BJ (cell line): ENCODE measurements at regions not wholly inside any gene's neighbourhood (a gene's known extent, or its start where the extent isn't known, plus 50 kb on each side); places are given as distances from the start of the nearest gene placed in this dataset.

ENCODE experiments used
- CTCF ChIA-PET: fragments of 350-600 bp; formaldehyde crosslinking; extraction: SDS; loops from one replicate; lab custom pipeline; 2021; ENCODE audit warnings: antibody characterized with exemption, inconsistent platforms; lab: Yijun Ruan, JAX
- POLR2A ChIA-PET: fragments of 300-600 bp; sonication (Branson Sonifier 250); formaldehyde crosslinking; extraction: SDS; loops from one replicate; lab custom pipeline; 2021; ENCODE audit warnings: antibody characterized with exemption; lab: Charles Lee
- DNase-seq: peaks from one replicate; pipeline ENCODE4 v3.0.0-alpha.2; 2011; ENCODE audit warnings: low read depth
- H3K27me3 ChIP-seq: 2 replicates; pipeline ENCODE4 v1.6.0; 2011; ENCODE audit warnings: low read length; ENCODE audit not compliant: control insufficient read depth, insufficient read depth
- H3K36me3 ChIP-seq: 2 replicates; pipeline ENCODE4 v1.5.1; 2011; ENCODE audit warnings: low read length; ENCODE audit not compliant: control insufficient read depth, insufficient read depth
- H3K4me3 ChIP-seq: 2 replicates; pipeline ENCODE4 v1.5.1; 2011; ENCODE audit warnings: low read depth, mild to moderate bottlenecking, control low read depth, low read length
- TF ChIP-seq, protein P1 (sequence below): IDR thresholded peaks from 2 replicates; pipeline ENCODE4 v1.5.1; 2011; ENCODE audit warnings: low read depth, mild to moderate bottlenecking, control low read depth, inconsistent platforms, low read length, moderate library complexity; ENCODE audit not compliant: insufficient read depth

GRCh38 chr21:43279578-43279894 lies 110.7 kb downstream of the CRYAA start:
- no peak overlapping the region for H3K4me3 ChIP-seq
- H3K36me3 ChIP-seq, result no peaks in the 10 kb centered on the region
- DNase-seq, result no peak
- H3K27me3 ChIP-seq, result peaks cover 9% of the 10 kb centered on the region
- POLR2A ChIA-PET, result no interaction called here
- CTCF ChIA-PET, result no interaction called here
- TF ChIP-seq, protein P1, sequence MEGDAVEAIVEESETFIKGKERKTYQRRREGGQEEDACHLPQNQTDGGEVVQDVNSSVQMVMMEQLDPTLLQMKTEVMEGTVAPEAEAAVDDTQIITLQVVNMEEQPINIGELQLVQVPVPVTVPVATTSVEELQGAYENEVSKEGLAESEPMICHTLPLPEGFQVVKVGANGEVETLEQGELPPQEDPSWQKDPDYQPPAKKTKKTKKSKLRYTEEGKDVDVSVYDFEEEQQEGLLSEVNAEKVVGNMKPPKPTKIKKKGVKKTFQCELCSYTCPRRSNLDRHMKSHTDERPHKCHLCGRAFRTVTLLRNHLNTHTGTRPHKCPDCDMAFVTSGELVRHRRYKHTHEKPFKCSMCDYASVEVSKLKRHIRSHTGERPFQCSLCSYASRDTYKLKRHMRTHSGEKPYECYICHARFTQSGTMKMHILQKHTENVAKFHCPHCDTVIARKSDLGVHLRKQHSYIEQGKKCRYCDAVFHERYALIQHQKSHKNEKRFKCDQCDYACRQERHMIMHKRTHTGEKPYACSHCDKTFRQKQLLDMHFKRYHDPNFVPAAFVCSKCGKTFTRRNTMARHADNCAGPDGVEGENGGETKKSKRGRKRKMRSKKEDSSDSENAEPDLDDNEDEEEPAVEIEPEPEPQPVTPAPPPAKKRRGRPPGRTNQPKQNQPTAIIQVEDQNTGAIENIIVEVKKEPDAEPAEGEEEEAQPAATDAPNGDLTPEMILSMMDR, result no peak

- DNase-seq, result no peak
- TF ChIP-seq, protein P1, result no peak
- Histone ChIP-seq H3K27me3 (peaks cover 9% of the 10 kb centered on the region), H3K4me3 (no peak overlapping the region), H3K36me3 (no peaks in the 10 kb centered on the region)
- POLR2A ChIA-PET, result no interaction called here
- CTCF ChIA-PET, result no interaction called here
Measured at GRCh38 chr21:43278766-43279577, 110.2 kb downstream of the CRYAA start.

DNA sequence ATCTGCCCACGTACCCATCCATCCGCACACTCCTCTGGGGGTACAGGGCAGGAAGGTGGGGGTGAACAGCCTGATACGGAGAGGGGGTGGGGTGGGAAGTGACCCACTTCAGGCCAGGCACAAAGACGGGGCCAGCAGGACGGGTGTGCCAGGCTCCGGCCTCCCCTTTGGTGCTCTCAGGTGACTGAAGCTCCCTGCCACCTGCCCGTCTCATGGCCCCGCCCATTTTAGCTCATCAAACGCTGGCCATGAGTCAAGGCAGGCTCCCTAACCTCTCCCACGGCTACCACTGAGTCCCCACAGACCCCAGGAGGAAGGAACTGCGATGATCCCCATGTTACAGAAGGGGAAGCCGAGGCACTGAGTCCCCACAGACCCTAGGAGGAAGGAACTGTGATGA lies 109.6 kb downstream of the CRYAA start:
- DNase-seq, result no peak

DNA sequence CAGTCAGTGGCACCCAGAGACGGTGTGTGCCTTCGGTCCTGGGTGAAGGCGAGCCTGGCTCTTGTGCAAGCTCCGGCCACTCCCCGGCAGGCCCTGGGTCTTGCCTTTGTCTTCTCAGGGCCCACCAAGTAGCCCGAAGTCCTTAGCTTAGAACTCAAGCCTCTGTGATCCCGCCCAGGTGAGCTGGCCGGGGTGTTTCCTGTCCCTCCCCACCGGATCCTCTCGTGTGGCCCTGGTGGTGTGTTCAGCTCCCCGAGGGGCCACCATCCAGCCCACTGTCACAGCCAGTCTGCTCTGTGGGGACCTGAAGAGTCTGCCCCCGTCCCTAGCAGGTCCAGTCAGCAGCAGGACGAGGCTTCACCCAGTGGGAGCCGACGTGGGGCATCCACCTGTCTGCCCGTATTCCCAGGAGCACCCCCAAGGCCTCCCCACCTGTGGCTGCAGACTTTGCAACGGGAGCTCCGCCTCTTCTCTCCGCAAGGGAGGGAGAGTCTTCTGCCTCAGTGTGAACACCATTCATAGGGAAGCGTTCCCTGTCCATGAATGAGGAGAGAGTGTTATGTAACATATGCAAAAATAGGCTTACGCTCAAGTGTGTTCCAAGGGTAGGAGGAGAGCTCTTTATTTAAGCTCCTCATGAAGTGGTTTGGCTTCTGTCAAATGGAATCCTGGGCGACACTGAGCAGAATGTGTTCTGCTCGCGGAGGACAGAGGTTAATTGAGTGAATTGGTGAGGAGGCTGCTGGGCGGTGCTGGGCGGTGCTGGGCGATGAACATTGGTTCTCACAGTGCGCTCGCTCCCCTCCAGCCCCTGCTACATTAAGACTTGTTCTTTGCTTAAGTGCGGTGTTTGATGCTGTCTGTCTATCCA lies 108.9 kb downstream of the CRYAA start:
- ChIA-PET POLR2A (no interaction called here), CTCF (interaction anchor here (0.6 kb wide), 1 partner anchor 90 kb away, joined by 3 read pairs; no protein-coding TSS in a partner anchor)
- TF ChIP-seq, protein P1, result no peak
- Histone ChIP-seq H3K4me3 (no peak overlapping the region), H3K36me3 (no peaks in the 10 kb centered on the region), H3K27me3 (peaks cover 9% of the 10 kb centered on the region)
- no peak for DNase-seq

More for the DNA sequence above, 109.6 kb downstream of the CRYAA start:
- H3K36me3 ChIP-seq, result no peaks in the 10 kb centered on the region
- H3K4me3 ChIP-seq, result no peak overlapping the region
- POLR2A ChIA-PET, result no interaction called here
- CTCF ChIA-PET, result no interaction called here
- H3K27me3 ChIP-seq, result peaks cover 9% of the 10 kb centered on the region
- TF ChIP-seq, protein P1, result no peak

DNA sequence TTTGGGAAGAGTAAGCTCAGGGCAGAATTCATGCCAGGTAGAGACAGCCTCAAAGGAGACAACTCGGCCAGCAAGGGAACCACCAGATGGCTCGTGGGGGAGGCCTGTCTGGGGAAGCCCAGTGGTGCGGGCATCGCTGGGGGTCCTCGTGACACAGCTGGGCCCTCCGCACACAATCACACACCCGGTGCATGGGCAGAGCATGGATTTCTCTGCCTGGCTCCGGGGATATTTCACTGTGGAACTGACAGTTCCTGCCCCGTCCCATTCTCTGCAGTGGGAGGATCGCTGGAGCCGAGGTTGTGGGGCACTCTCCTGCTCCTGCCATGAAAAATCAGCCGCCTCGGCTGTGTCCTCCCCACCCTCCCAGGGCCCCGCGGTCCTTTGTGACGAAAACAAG lies 108.0 kb downstream of the CRYAA start:
- TF ChIP-seq, protein P1, result no peak
- no peak overlapping the region for H3K4me3 ChIP-seq
- H3K27me3 ChIP-seq, result peaks cover 9% of the 10 kb centered on the region
- DNase-seq, result no peak
- ChIA-PET POLR2A (no interaction called here), CTCF (interaction anchor here (1.1 kb wide), 1 partner anchor 362 kb away, joined by 3 read pairs; no protein-coding TSS in a partner anchor)
- no peaks in the 10 kb centered on the region for H3K36me3 ChIP-seq
